GM23338 (cell line): ENCODE measurements at regions not wholly inside any gene's neighbourhood (a gene's known extent, or its start where the extent isn't known, plus 50 kb on each side); places are given as distances from the start of the nearest gene placed in this dataset.

Experiments
- ATAC-seq: fragments of 200-7000 bp; cut with Tn5 transposase; 3 replicates; pipeline ENCODE4 v1.9.1; 2020
- DNase-seq: peaks from one replicate; pipeline ENCODE4 v3.0.0-alpha.2; 2015; ENCODE audit warnings: low spot score
- H2AFZ ChIP-seq: fragments of 200-600 bp; sonication (generic); 2 replicates; pipeline ENCODE4 v1.8.0; 2016; ENCODE audit warnings: antibody characterized with exemption, mild to moderate bottlenecking, moderate library complexity
- H3F3A ChIP-seq: fragments of 200-600 bp; sonication (generic); replicated peaks from 2 replicates; pipeline ENCODE4 v1.8.0; 2017; ENCODE audit warnings: antibody characterized with exemption, mixed run types, low read depth
- H3K27ac ChIP-seq: fragments of 200-600 bp; sonication (generic); 2 replicates; pipeline ENCODE4 v1.6.1; 2016; ENCODE audit warnings: low read depth
- H3K27me3 ChIP-seq: fragments of 200-600 bp; sonication (generic); 2 replicates; pipeline ENCODE4 v1.8.0; 2016; ENCODE audit warnings: mild to moderate bottlenecking, mixed run types, moderate library complexity; ENCODE audit not compliant: insufficient read depth
- H3K36me3 ChIP-seq: fragments of 200-600 bp; sonication (generic); 2 replicates; pipeline ENCODE4 v1.8.0; 2016; ENCODE audit warnings: mild to moderate bottlenecking; ENCODE audit not compliant: insufficient read depth
- H3K4me1 ChIP-seq: fragments of 200-600 bp; sonication (generic); 2 replicates; pipeline ENCODE4 v1.8.0; 2016; ENCODE audit warnings: mild to moderate bottlenecking, moderate library complexity; ENCODE audit not compliant: insufficient read depth
- H3K4me2 ChIP-seq: fragments of 200-600 bp; sonication (generic); 2 replicates; pipeline ENCODE4 v1.7.1; 2017; ENCODE audit warnings: mixed run types
- H3K4me3 ChIP-seq: fragments of 200-600 bp; sonication (generic); 2 replicates; pipeline ENCODE4 v1.6.1; 2016; ENCODE audit warnings: mixed run types
- H3K79me2 ChIP-seq: fragments of 200-600 bp; sonication (generic); replicated peaks from 2 replicates; pipeline ENCODE4 v1.8.0; 2017; ENCODE audit warnings: mild to moderate bottlenecking; ENCODE audit not compliant: insufficient read depth
- H3K9me2 ChIP-seq: fragments of 200-600 bp; sonication (generic); 2 replicates; pipeline ENCODE4 v1.8.0; 2017; ENCODE audit not compliant: insufficient read depth
- H4K20me1 ChIP-seq: fragments of 200-600 bp; sonication (generic); replicated peaks from 2 replicates; pipeline ENCODE4 v1.8.0; 2017; ENCODE audit warnings: mild to moderate bottlenecking; ENCODE audit not compliant: insufficient read depth
- H3K27ac Mint-ChIP-seq: 2 replicates; pipeline ENCODE4 v1.8.0; 2020; ENCODE audit warnings: inconsistent platforms, mild to moderate bottlenecking, moderate library complexity, mixed read lengths
- H3K27me3 Mint-ChIP-seq: 3 replicates; pipeline ENCODE4 v1.8.0; 2022; ENCODE audit warnings: low read depth, mild to moderate bottlenecking, moderate library complexity, mixed read lengths, inconsistent platforms; ENCODE audit not compliant: insufficient read depth, poor library complexity
- H3K36me3 Mint-ChIP-seq: 3 replicates; pipeline ENCODE4 v1.8.0; 2021; ENCODE audit warnings: low read depth, mild to moderate bottlenecking, inconsistent platforms, moderate library complexity, mixed read lengths
- H3K4me1 Mint-ChIP-seq: 3 replicates; pipeline ENCODE4 v1.8.0; 2020; ENCODE audit warnings: mild to moderate bottlenecking, inconsistent platforms, mixed read lengths
- H3K4me3 Mint-ChIP-seq: 3 replicates; pipeline ENCODE4 v1.8.0; 2021; ENCODE audit warnings: moderate library complexity, mild to moderate bottlenecking, inconsistent platforms, mixed read lengths
- H3K9me3 Mint-ChIP-seq: 3 replicates; pipeline ENCODE4 v1.8.0; 2020; ENCODE audit warnings: moderate library complexity, mild to moderate bottlenecking, inconsistent platforms, mixed read lengths
- CREB1 ChIP-seq: fragments of 250-450 bp; sonication (Bioruptor Pico); IDR thresholded peaks from 2 replicates; pipeline ENCODE4 v1.5.0; 2020; ENCODE audit warnings: low read depth, mild to moderate bottlenecking, moderate library complexity
- CTCF ChIP-seq, 2 experiments: fragments of 200-600 bp in 1 of 2; sonication (generic) in 1 of 2; conservative IDR thresholded peaks; 2 replicates each; pipeline versions ENCODE4 v1.5.1 to v1.6.1; 2016 to 2017; ENCODE audit warnings: antibody characterized with exemption in 2 of 2, low read depth in 2 of 2, mild to moderate bottlenecking in 2 of 2, moderate library complexity in 1 of 2
- ETS1 ChIP-seq: IDR thresholded peaks from 2 replicates; pipeline ENCODE4 v1.6.1; 2016; ENCODE audit warnings: antibody characterized with exemption
- EZH2 ChIP-seq: fragments of 200-600 bp; sonication (generic); IDR thresholded peaks from one replicate; pipeline ENCODE4 v1.8.0; 2017; ENCODE audit warnings: antibody characterized with exemption, mild to moderate bottlenecking, low read depth; ENCODE audit not compliant: unreplicated experiment
- EZH2phosphoT487 ChIP-seq: fragments of 200-600 bp; sonication (generic); IDR thresholded peaks from one replicate; pipeline ENCODE4 v1.8.1; 2018; ENCODE audit warnings: antibody characterized with exemption; ENCODE audit not compliant: unreplicated experiment
- JUNB ChIP-seq: IDR thresholded peaks from one replicate; pipeline ENCODE4 v1.6.1; 2016; ENCODE audit warnings: antibody characterized with exemption; ENCODE audit not compliant: unreplicated experiment
- NANOG ChIP-seq: IDR thresholded peaks from 2 replicates; pipeline ENCODE4 v1.6.1; 2016; ENCODE audit warnings: antibody characterized with exemption, borderline replicate concordance
- POLR2AphosphoS5 ChIP-seq: IDR thresholded peaks from 2 replicates; pipeline ENCODE4 v1.6.1; 2016; ENCODE audit warnings: antibody characterized with exemption, low read depth
- REST ChIP-seq: IDR thresholded peaks from one replicate; pipeline ENCODE4 v1.6.1; 2018; ENCODE audit warnings: antibody characterized with exemption; ENCODE audit not compliant: unreplicated experiment
- STAT1 ChIP-seq: IDR thresholded peaks from one replicate; pipeline ENCODE4 v1.6.1; 2016; ENCODE audit warnings: antibody characterized with exemption; ENCODE audit not compliant: unreplicated experiment
- ZNF114 ChIP-seq: fragments of 250-450 bp; sonication (Bioruptor Pico); IDR thresholded peaks from 2 replicates; pipeline ENCODE4 v1.5.0; 2020; ENCODE audit warnings: mild to moderate bottlenecking, moderate library complexity
- ZNF331 ChIP-seq: fragments of 250-450 bp; sonication (Bioruptor Pico); IDR thresholded peaks from 2 replicates; pipeline ENCODE4 v1.5.0; 2020; ENCODE audit warnings: low read depth, mild to moderate bottlenecking, moderate library complexity
- ZNF462 ChIP-seq: fragments of 250-450 bp; sonication (Bioruptor Pico); IDR thresholded peaks from 2 replicates; pipeline ENCODE4 v1.5.0; 2020; ENCODE audit warnings: mild to moderate bottlenecking, moderate library complexity

- H3K4me3 ChIP-seq: no peak overlapping the region
- H3K79me2 ChIP-seq: no peaks in the 10 kb centered on the region
- no peak for TF ChIP-seq NANOG
- no peak for TF ChIP-seq ZNF114
- no peak for TF ChIP-seq CTCF (conservative IDR thresholded peaks at IDR 0.05; ENCODE audit: low read depth in 2 of 2)
- no peak for TF ChIP-seq POLR2AphosphoS5
- no peak for TF ChIP-seq REST
- TF ChIP-seq ETS1: no peak
- TF ChIP-seq ZNF462 (CRISPR knock-in tag): no peak
- no peak for TF ChIP-seq STAT1
- TF ChIP-seq JUNB: no peak
- no peak for TF ChIP-seq CREB1 (CRISPR knock-in tag)
- no peak for TF ChIP-seq EZH2
- no peak for TF ChIP-seq EZH2phosphoT487
- TF ChIP-seq ZNF331 (CRISPR knock-in tag): no peak
- H3K4me1 Mint-ChIP-seq: no peaks in the 10 kb centered on the region
- H3K4me3 Mint-ChIP-seq: no peak overlapping the region
- H3K27me3 ChIP-seq: no peaks in the 10 kb centered on the region
- no peaks in the 10 kb centered on the region for H3F3A ChIP-seq
- no peak overlapping the region for H2AFZ ChIP-seq
- no peaks in the 10 kb centered on the region for H3K4me1 ChIP-seq
- H3K27ac Mint-ChIP-seq: no peak overlapping the region
- H3K27me3 Mint-ChIP-seq: no peaks in the 10 kb centered on the region
- no peak overlapping the region for H3K27ac ChIP-seq
- peaks cover 10% of the 10 kb centered on the region; the same call in 1 of the 2 replicates for H3K36me3 ChIP-seq
- no peak overlapping the region for H3K4me2 ChIP-seq
- no peaks in the 10 kb centered on the region for H4K20me1 ChIP-seq
- peaks cover 5% of the 10 kb centered on the region; the same call in 1 of the 2 replicates for H3K9me2 ChIP-seq
- H3K9me3 Mint-ChIP-seq: peaks cover 45% of the 10 kb centered on the region
- peaks cover 25% of the 10 kb centered on the region for H3K36me3 Mint-ChIP-seq
- ATAC-seq (no peak), DNase-seq (no peak)
Observed at GRCh38 chr1:238767321-238767720, 619.0 kb upstream of the CHRM3 start.
